Vagina (tissue), 2 donors: ENCODE measurements at regions not wholly inside any gene's neighbourhood (a gene's known extent, or its start where the extent isn't known, plus 50 kb on each side); places are given as distances from the start of the nearest gene placed in this dataset.

Experiments
- DNase-seq, 2 donors: peaks; one replicate each; pipeline ENCODE4 v3.0.0-alpha.2; 2017; ENCODE audit errors: extremely low spot score in 2 of 2
- H3K27ac ChIP-seq: fragments of 200-600 bp; sonication (generic); one replicate; pipeline ENCODE4 v1.5.1; 2019
- H3K27me3 ChIP-seq: fragments of 200-600 bp; sonication (generic); one replicate; pipeline ENCODE4 v1.5.1; 2019
- H3K36me3 ChIP-seq, 2 donors: fragments of 200-600 bp; sonication (generic); one replicate each; pipeline ENCODE4 v1.5.1; 2017 to 2019
- H3K4me1 ChIP-seq: fragments of 200-600 bp; sonication (generic); one replicate; pipeline ENCODE4 v1.5.1; 2019
- H3K4me3 ChIP-seq, 2 donors: fragments of 200-600 bp; sonication (generic); 1 replicate in 1 of 2; 2 replicates in 1 of 2; pipeline ENCODE4 v1.5.1; 2016 to 2019
- H3K9me3 ChIP-seq: fragments of 200-600 bp; sonication (generic); one replicate; pipeline ENCODE4 v1.5.1; 2019
- POLR2A ChIP-seq, 2 donors: fragments of 450-650 bp; IDR thresholded peaks; one replicate each; pipeline ENCODE4 v1.6.1; 2017; ENCODE audit warnings: antibody characterized with exemption in 2 of 2, mild to moderate bottlenecking in 2 of 2, moderate library complexity in 2 of 2
- POLR2AphosphoS5 ChIP-seq, 2 donors: sonication (generic); formaldehyde crosslinking; IDR thresholded peaks; one replicate each; pipeline ENCODE4 v1.9.0; 2017; ENCODE audit warnings: antibody characterized with exemption in 2 of 2, mild to moderate bottlenecking in 2 of 2, low read depth in 1 of 2; ENCODE audit not compliant: insufficient read depth in 1 of 2
- intact Hi-C: fragments of 100-400 bp; cut with DNase I; formaldehyde crosslinking; loops from one replicate; pipeline ENCODE4 v1.15.1; 2023
- TF ChIP-seq, protein P1 (sequence below), 3 experiments: fragments of 450-650 bp in 2 of 3; fragments of 200-600 bp in 1 of 3; sonication (generic) in 1 of 3; IDR thresholded peaks; one replicate each; pipeline ENCODE4 v1.5.1; 2017 to 2019; ENCODE audit warnings: antibody characterized with exemption in 3 of 3, mild to moderate bottlenecking in 2 of 3, moderate library complexity in 2 of 3

DNA sequence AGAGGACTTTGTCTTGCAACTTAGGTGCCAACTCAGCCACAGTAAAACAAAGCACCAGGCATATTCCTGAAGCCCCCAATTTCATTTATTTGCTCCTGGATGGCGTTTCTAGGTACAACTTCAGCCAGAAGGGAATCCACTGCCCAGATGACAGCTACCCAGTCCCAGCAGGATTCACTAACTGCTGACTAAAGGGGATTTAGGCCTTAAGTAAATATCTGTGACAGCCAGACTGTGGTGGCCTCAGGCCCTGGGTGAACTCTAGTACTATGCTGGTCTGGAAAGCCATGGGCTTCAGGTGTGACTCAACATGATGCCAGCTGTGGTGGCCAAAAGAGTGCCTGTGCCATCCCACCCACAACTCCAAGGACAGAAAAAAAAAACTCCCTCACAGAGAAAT is 396.1 kb upstream of the CCNG1 start:
- Histone ChIP-seq H3K4me3 (no peak overlapping the region), H3K4me1 (no peaks in the 10 kb centered on the region), H3K36me3 (no peaks in the 10 kb centered on the region), H3K27ac (no peak overlapping the region), H3K9me3 (no peaks in the 10 kb centered on the region), H3K27me3 (no peaks in the 10 kb centered on the region)
- DNase-seq = no peak
- no peak for TF ChIP-seq POLR2AphosphoS5 (IDR thresholded peaks at IDR 0.05; ENCODE audit: insufficient read depth in 1 of 2, low read depth in 1 of 2)
- TF ChIP-seq, protein P1, sequence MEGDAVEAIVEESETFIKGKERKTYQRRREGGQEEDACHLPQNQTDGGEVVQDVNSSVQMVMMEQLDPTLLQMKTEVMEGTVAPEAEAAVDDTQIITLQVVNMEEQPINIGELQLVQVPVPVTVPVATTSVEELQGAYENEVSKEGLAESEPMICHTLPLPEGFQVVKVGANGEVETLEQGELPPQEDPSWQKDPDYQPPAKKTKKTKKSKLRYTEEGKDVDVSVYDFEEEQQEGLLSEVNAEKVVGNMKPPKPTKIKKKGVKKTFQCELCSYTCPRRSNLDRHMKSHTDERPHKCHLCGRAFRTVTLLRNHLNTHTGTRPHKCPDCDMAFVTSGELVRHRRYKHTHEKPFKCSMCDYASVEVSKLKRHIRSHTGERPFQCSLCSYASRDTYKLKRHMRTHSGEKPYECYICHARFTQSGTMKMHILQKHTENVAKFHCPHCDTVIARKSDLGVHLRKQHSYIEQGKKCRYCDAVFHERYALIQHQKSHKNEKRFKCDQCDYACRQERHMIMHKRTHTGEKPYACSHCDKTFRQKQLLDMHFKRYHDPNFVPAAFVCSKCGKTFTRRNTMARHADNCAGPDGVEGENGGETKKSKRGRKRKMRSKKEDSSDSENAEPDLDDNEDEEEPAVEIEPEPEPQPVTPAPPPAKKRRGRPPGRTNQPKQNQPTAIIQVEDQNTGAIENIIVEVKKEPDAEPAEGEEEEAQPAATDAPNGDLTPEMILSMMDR (IDR thresholded peaks at IDR 0.05) = no peak
- TF ChIP-seq POLR2A (IDR thresholded peaks at IDR 0.05) = no peak
- intact Hi-C loops = no loop called here

DNA sequence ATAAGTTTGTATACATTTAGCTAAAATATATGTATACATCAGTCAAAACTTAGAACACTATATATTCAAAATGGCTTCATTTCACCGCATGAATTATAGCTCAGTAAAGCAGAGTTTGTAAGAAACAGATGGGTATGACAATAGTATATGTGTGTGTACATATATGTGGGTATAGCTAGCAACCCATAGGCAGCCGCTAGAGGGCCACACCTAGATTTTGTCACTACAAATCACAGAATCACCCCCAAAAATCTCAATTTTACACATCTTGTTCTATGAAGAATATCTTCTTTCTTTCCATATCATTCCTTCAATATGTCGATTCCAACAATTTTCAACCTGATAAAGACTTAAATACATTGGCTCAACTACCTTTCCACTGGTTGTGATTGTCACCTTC is 357.8 kb upstream of the CCNG1 start:
- intact Hi-C loops = no loop called here
- no peaks in the 10 kb centered on the region for H3K4me1 ChIP-seq
- no peaks in the 10 kb centered on the region for H3K36me3 ChIP-seq
- no peaks in the 10 kb centered on the region for H3K9me3 ChIP-seq
- no peak overlapping the region for H3K4me3 ChIP-seq
- DNase-seq = no peak
- TF ChIP-seq POLR2AphosphoS5 (IDR thresholded peaks at IDR 0.05; ENCODE audit: insufficient read depth in 1 of 2, low read depth in 1 of 2) (no peak), POLR2A (IDR thresholded peaks at IDR 0.05) (no peak)
- TF ChIP-seq, protein P1 (IDR thresholded peaks at IDR 0.05) = no peak
- H3K27me3 ChIP-seq = no peaks in the 10 kb centered on the region
- H3K27ac ChIP-seq = no peak overlapping the region

DNA sequence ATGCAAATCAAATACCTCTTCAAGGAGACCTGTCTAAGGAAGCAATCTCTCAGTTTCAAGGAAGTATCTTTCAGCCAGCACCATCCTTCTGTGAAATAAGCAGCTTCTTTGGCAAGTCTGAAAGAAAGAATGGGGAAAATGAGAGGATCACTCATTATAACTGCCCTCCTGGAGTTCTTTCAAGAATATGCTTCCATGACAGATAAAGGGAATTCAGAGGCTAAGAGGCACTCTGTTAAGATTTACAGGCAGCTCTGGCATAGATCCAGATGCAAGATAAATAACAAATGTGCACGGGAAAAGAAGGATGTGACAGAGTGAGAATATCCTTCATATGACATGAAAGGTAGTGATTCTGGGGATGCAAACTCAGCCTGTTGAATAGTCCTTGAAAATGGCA is 348.2 kb upstream of the CCNG1 start:
- H3K27ac ChIP-seq = no peak overlapping the region
- H3K4me3 ChIP-seq = no peak overlapping the region
- DNase-seq = no peak
- TF ChIP-seq POLR2AphosphoS5 (IDR thresholded peaks at IDR 0.05; ENCODE audit: insufficient read depth in 1 of 2, low read depth in 1 of 2) = no peak
- TF ChIP-seq POLR2A (IDR thresholded peaks at IDR 0.05) = no peak
- TF ChIP-seq, protein P1 (IDR thresholded peaks at IDR 0.05) = no peak
- no peaks in the 10 kb centered on the region for H3K36me3 ChIP-seq
- intact Hi-C loops = no loop called here
- H3K9me3 ChIP-seq = no peaks in the 10 kb centered on the region
- H3K27me3 ChIP-seq = no peaks in the 10 kb centered on the region
- no peaks in the 10 kb centered on the region for H3K4me1 ChIP-seq

GRCh38 chr5:163089926-163090325 is 347.5 kb upstream of the CCNG1 start:
- H3K4me3 ChIP-seq = no peak overlapping the region
- intact Hi-C loops = no loop called here
- H3K9me3 ChIP-seq = no peaks in the 10 kb centered on the region
- no peak for DNase-seq
- H3K4me1 ChIP-seq = no peaks in the 10 kb centered on the region
- H3K27ac ChIP-seq = no peak overlapping the region
- H3K36me3 ChIP-seq = no peaks in the 10 kb centered on the region
- no peaks in the 10 kb centered on the region for H3K27me3 ChIP-seq
- TF ChIP-seq, protein P1 (IDR thresholded peaks at IDR 0.05) = no peak
- TF ChIP-seq POLR2A (IDR thresholded peaks at IDR 0.05) = no peak
- TF ChIP-seq POLR2AphosphoS5 (IDR thresholded peaks at IDR 0.05; ENCODE audit: insufficient read depth in 1 of 2, low read depth in 1 of 2) = no peak

GRCh38 chr5:163094492-163095180 is 342.8 kb upstream of the CCNG1 start:
- Histone ChIP-seq H3K4me1 (no peaks in the 10 kb centered on the region), H3K27me3 (no peaks in the 10 kb centered on the region), H3K4me3 (no peak overlapping the region), H3K27ac (no peak overlapping the region), H3K36me3 (no peaks in the 10 kb centered on the region), H3K9me3 (no peaks in the 10 kb centered on the region)
- no peak for TF ChIP-seq POLR2A (IDR thresholded peaks at IDR 0.05)
- TF ChIP-seq POLR2AphosphoS5 (IDR thresholded peaks at IDR 0.05; ENCODE audit: insufficient read depth in 1 of 2, low read depth in 1 of 2) = no peak
- TF ChIP-seq, protein P1 (IDR thresholded peaks at IDR 0.05) = no peak
- DNase-seq = no peak
- intact Hi-C loops = no loop called here
